ENCODE measurements at regions not wholly inside any gene's neighbourhood (a gene's known extent, or its start where the extent isn't known, plus 50 kb on each side); places are given as distances from the start of the nearest gene placed in this dataset.

- TF ChIP-seq RAD21 (IDR thresholded peaks at IDR 0.05; ENCODE audit: low read depth) (no peak), TCF12 (IDR thresholded peaks at IDR 0.05; ENCODE audit: low read depth) (no peak), EP300 (IDR thresholded peaks at IDR 0.05; ENCODE audit: borderline replicate concordance) (no peak), FOXM1 (IDR thresholded peaks at IDR 0.05; ENCODE audit: borderline replicate concordance, low read depth) (no peak), CEBPB (IDR thresholded peaks at IDR 0.05) (no peak), REST (IDR thresholded peaks at IDR 0.05; ENCODE audit: low read depth) (no peak), NFIC (IDR thresholded peaks at IDR 0.05) (no peak), YY1 (IDR thresholded peaks at IDR 0.05; ENCODE audit: low read depth) (no peak), EGR1 (IDR thresholded peaks at IDR 0.05) (no peak), CREB1 (IDR thresholded peaks at IDR 0.05; ENCODE audit: low read depth) (no peak)
These were observed 1277.5 kb downstream of the EFNA5 start for GRCh38 chr5:106393276-106393675.
